NT2/D1 (cell line): ENCODE measurements at regions not wholly inside any gene's neighbourhood (a gene's known extent, or its start where the extent isn't known, plus 50 kb on each side); places are given as distances from the start of the nearest gene placed in this dataset.

Experiments
- SUZ12 ChIP-seq: IDR thresholded peaks from 2 replicates; pipeline ENCODE4 v1.6.1; 2011; ENCODE audit not compliant: insufficient read length, insufficient read depth; ENCODE audit errors: extremely low read depth
- ZNF274 ChIP-seq: IDR thresholded peaks from 2 replicates; pipeline ENCODE4 v1.6.1; 2011; ENCODE audit warnings: mild to moderate bottlenecking, low read depth, low read length

- no peak for TF ChIP-seq ZNF274
- TF ChIP-seq SUZ12, result no peak
Measured at GRCh38 chr1:101377084-101377835, 140.4 kb downstream of the S1PR1 start.
